ENCODE measurements at regions not wholly inside any gene's neighbourhood (a gene's known extent, or its start where the extent isn't known, plus 50 kb on each side); places are given as distances from the start of the nearest gene placed in this dataset.
A peak's percentile ranks its signal among the peaks of the same experiment; 100 is the strongest.
"Not testable (repeated sequence)": the region's sequence is repeated elsewhere in the genome, so short reads cannot be mapped to it uniquely, and the experiment has no call there.

- no peak for DNase-seq (ENCODE audit: low read depth in 2 of 2)
Observed at GRCh38 chr6:4264081-4264480, 128.7 kb upstream of the ECI2 start.

- no peak for DNase-seq (ENCODE audit: low read depth in 2 of 2)
Observed at GRCh38 chr6:4262526-4262925, 127.2 kb upstream of the ECI2 start.

- DNase-seq (ENCODE audit: low read depth in 2 of 2): no peak
Observed at GRCh38 chr6:4259391-4259790, 124.0 kb upstream of the ECI2 start.

DNA sequence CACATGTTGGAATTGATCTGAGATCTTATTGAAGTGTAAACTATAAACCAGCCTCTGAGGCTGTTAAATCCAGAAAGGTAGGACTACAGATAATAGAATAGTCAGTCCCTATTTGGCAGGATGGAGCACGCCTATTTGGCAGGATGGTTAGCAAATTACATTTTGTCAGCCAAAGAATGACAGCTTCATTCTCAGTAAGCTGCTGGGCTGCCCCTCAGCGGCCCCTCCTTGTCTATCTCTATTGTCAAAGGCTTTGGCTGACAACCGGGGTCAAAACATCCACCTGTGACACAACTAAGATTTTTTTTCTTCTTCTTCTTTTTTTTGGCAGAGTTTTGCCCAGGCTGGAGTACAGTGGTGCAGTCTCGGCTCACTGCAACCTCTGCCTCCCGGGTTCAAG lies 123.4 kb upstream of the ECI2 start:
- no peak for DNase-seq (ENCODE audit: low read depth in 2 of 2)

DNA sequence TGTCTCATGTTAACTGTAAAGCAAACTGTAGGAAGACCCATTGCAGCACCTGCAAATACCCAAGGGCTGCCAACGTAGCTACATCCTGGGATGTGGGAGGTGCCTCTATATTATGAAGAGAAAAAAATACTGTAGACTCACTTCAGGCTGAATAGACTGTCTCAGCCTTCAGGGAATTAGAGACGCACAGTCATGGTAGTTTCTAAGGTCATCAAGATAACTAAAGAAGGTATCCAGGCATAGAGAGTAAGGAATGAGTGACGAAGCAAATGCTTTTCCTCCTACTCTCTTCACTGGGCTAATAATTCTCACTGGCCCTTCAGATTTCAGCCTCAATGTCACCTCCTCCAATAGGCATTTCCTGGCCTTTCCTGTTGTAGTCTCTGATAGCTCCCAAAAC lies 121.6 kb upstream of the ECI2 start:
- no peak for DNase-seq (ENCODE audit: low read depth in 2 of 2)

GRCh38 chr6:4253604-4254231 lies 118.3 kb upstream of the ECI2 start:
- no peak for DNase-seq (ENCODE audit: low read depth in 2 of 2)

DNA sequence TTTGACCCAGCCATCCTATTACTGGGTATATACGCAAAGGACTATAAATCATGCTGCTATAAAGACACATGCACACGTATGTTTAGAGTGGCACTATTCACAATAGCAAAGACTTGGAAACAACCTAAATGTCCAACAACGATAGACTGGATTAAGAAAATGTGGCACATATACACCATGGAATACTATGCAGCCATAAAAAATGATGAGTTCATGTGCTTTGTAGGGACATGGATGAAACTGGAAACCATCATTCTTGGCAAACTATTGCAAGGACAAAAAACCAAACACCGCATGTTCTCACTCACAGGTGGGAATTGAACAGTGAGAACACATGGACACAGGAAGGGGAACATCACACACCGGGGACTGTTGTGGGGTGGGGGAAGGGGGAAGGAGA lies 117.1 kb upstream of the ECI2 start:
- DNase-seq (ENCODE audit: low read depth in 2 of 2): not testable (repeated sequence)

DNA sequence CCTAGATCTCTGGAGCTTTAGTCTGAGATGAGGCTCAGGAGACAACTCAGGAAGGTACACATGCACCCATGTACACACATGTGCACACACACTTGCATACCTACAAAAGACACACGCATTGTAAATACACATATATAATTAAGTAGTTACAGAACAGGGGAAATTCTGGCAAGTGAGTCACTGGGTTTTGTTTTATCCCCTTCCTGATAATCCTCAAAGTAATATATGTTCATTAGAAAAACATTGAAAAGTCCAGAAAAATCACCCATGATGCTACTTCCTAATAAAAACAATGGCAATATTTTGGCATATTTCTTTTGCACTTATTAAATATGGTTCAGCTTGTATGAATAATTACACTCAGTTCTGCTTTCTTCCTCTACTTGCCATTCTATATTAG lies 115.3 kb upstream of the ECI2 start:
- DNase-seq (ENCODE audit: low read depth in 2 of 2): no peak

DNA sequence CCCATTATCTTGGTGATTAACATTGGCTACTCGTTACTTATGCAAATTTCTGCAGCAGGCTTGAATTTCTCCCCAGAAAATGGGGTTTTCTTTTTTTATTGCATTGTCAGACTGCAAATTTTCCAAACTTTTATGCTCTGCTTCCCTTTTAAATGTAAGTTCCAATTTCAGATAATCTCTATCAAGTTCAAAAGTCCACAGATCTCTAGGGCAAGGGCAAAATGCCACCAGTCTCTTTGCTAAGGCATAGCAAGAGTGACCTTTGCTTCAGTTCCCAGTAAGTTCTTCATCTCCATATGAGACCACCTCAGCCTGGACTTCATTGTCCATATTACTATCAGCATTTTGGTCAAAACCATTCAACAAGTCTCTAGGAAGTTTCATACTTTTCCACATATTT lies 108.5 kb upstream of the ECI2 start:
- DNase-seq (ENCODE audit: low read depth in 2 of 2): not testable (repeated sequence)

- DNase-seq (ENCODE audit: low read depth in 2 of 2): no peak
Observed at GRCh38 chr6:4243237-4243636, 107.9 kb upstream of the ECI2 start.

DNA sequence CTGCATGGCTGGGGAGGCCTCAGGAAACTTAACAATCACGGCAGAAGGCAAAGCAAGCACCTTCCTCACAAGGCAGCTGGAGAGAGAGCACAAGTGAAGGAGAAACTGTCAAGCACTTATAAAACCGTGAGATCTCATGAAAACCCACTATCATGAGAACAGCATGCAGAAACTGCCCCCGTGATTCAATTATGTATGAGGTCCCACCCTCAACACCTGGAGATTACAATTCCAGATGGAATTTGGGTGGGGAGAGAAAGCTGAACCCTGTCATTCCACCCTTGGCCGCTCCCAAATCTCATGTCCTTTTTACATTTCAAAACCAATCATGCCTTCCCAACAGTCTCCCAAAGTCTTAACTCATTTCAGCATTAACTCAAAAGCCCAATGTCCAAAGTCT lies 107.2 kb upstream of the ECI2 start:
- no peak for DNase-seq (ENCODE audit: low read depth in 2 of 2)

DNA sequence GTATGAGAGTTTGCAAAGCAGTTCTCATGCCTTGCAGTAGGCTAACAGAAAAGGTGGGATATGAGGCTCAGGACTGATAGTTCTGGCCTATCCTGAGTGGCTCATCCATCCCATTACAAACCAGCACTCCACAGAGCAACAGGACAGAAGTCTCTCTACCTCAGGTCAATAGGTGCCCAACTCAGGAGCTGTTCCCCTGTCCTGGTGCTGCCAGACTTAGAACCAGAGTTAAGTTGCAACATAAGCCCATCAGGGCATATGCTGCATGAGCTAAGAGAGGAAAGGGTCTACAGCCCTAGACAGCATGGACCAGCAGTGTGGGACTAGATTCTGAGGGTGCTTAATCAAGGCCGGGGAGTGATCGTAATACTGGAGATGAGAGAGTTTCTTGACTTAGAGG lies 104.8 kb upstream of the ECI2 start:
- DNase-seq (ENCODE audit: low read depth in 2 of 2): no peak

- no peak for DNase-seq (ENCODE audit: low read depth in 2 of 2)
Observed at GRCh38 chr6:4225161-4225872, 89.9 kb upstream of the ECI2 start.

- DNase-seq (ENCODE audit: low read depth in 2 of 2): no peak
Observed at GRCh38 chr6:4224067-4224978, 88.9 kb upstream of the ECI2 start.

DNA sequence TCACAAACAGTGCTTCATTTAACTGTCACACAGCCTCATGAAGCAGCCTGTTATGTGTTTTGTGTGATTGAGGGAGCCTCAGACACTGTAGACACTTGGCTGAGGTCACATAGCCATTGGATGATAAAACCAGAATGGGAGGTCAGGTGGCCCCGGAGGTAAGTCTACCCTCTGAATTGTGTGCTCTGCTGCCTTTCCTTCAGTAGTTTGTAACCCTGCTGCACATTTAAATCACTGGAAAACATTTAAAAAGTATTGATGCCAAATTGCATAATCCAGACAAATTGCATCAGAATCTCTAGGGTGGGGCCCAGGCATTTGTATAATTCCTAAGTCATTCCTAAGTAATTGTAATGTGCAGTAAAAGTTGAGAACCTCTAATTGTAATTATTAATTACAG lies 85.2 kb upstream of the ECI2 start:
- DNase-seq (ENCODE audit: low read depth in 2 of 2): no peak

DNA sequence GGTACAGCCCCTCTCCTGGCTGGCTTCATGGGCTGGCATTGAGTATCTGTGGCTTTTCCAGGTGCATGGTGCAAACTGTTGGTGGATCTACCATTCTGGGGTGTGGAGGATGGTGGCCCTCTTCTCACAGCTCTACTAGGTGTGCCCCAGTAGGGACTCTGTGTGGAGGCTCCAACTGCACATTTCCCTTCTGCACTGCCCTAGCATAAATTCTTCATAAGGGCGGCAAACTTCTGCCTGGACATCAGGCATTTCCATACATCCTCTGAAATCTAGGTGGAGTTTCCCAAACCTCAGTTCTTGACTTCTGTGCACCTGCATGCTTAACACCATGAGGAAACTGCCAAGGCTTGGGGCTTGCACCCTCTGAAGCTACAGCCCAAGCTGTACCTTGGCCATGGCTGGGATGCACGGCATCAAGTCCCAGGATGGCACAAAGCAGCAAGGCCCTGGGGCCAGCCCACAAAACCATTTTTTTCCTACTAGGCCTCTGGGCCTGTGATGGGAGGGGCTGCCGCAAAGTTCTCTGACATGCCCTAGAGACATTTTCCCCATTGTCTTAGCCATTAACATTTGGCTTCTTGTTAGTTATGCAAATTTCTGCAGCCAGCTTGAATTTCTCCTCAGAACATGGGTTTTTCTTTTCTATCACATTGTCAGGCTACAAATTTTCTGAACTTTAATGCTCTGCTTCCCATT lies 83.4 kb upstream of the ECI2 start:
- not testable (repeated sequence) for DNase-seq (ENCODE audit: low read depth in 2 of 2)

- no peak for DNase-seq (ENCODE audit: low read depth in 2 of 2)
Observed at GRCh38 chr6:4212588-4212987, 77.2 kb upstream of the ECI2 start.

DNA sequence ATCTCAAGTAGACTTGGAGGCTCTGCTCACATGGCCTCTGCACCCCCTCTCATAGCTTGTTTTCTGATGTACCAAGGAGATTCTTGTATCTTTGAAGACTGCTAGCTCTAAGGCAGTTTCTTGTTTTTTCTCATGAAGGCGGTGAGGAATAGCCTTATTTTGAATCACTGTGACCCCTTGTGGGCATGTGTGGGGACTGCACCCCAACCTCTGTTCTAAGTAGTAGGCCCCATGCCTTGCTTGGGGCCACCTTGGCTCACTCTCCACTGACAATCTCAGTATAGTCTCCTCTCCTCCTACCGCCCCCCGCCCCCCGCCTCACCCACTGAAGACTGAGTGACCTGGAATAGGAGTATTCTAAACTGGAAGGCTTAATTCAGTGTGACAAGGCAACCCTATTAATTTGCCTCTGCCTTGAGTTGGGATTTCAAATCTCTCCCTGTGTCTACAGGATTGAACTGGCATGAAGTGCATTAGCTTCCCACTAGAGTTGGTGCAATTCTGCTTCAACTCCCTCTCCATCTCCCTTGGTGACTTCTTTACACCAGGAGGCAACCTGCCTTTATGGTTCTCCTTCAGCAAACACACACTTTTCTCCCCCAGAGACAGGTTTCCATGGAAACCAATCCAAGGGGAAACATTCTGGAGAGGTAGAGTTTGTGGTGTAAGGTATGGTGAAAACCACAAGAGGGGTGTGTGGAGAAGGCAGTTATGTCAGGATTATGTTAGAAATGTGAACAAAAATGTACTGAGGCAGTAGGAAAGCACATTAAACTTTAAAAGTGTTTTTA lies 75.4 kb upstream of the ECI2 start:
- DNase-seq (ENCODE audit: low read depth in 2 of 2): peak; percentile 50 to 66

DNA sequence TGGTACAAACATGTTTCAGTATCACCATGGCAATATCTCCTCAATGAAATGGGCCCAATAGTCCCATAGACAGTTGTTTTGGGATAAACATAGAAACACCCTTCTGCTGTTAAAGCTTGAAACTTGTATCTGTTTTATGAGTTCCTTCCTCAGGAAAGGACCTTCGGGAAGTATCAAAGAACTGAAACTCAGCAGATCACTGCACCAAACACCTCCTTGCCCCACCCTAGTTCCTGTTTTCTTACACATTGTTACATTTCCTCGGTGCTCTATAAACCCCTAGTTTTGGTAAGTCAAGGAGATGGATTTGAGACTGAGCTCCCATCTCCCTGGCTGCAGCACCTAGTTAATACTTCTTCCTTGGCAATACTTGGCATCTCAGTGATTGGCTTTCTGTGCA lies 73.8 kb upstream of the ECI2 start:
- DNase-seq (ENCODE audit: low read depth in 2 of 2): no peak

- no peak for DNase-seq (ENCODE audit: low read depth in 2 of 2)
Observed at GRCh38 chr6:4208158-4208557, 72.8 kb upstream of the ECI2 start.
